ENCODE measurements at regions not wholly inside any gene's neighbourhood (a gene's known extent, or its start where the extent isn't known, plus 50 kb on each side); places are given as distances from the start of the nearest gene placed in this dataset.
"Not testable (repeated sequence)": the region's sequence is repeated elsewhere in the genome, so short reads cannot be mapped to it uniquely, and the experiment has no call there.

DNA sequence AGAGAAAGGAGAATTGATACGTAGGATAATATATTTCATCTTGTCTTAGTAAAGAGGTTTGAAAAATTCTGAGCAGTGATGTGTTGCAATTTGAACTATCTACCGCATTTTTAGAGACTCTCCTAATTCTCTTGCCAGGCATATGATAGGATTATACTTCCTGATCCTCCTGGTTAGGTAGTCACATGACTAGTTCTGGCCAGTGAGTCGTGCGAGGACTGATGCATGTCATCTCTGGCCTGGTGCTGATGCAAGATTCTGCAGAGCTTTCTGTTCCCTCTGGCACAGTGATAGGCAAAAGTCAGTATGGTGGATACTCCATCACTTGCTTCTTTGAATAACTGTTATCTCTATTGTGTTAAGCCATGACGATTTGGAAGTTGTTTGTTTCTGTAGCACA is 277.6 kb upstream of the NAALADL2 start:
- H3K9ac ChIP-seq: no peak overlapping the region
- H3K27ac ChIP-seq: no peak overlapping the region
- H3K9me3 ChIP-seq: no peaks in the 10 kb centered on the region
- no peaks in the 10 kb centered on the region for H4K20me1 ChIP-seq
- no peak for TF ChIP-seq Cebpa-rat (IDR thresholded peaks at IDR 0.05)
- H3K36me3 ChIP-seq: no peaks in the 10 kb centered on the region
- H3K27me3 ChIP-seq: no peaks in the 10 kb centered on the region
- no peaks in the 10 kb centered on the region for H3K4me1 ChIP-seq
- H3K4me2 ChIP-seq: no peak overlapping the region
- no peak overlapping the region for H3K4me3 ChIP-seq

DNA sequence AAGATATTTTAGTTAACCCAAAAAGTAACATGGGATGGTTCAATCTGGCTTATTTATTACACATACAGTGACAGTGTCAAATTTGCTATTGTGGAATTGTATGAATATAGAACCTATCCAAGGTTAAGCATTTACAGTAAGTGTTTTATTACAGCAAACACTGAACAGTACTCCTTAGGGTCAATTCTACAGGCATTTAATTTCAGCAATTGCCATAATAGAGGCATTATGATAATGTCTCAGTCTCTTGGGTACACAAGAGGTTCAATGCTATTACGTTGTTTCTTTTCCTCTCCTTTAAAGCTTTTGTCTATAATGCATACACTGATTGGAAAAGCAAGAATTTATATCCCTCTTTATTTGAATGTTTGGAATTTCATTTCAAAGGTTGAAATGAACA is 275.7 kb upstream of the NAALADL2 start:
- H3K9me3 ChIP-seq: no peaks in the 10 kb centered on the region
- no peak overlapping the region for H3K4me2 ChIP-seq
- H3K9ac ChIP-seq: no peak overlapping the region
- no peaks in the 10 kb centered on the region for H3K27me3 ChIP-seq
- no peaks in the 10 kb centered on the region for H4K20me1 ChIP-seq
- no peaks in the 10 kb centered on the region for H3K4me1 ChIP-seq
- no peak overlapping the region for H3K4me3 ChIP-seq
- TF ChIP-seq Cebpa-rat (IDR thresholded peaks at IDR 0.05): no peak
- H3K27ac ChIP-seq: no peak overlapping the region
- no peaks in the 10 kb centered on the region for H3K36me3 ChIP-seq

DNA sequence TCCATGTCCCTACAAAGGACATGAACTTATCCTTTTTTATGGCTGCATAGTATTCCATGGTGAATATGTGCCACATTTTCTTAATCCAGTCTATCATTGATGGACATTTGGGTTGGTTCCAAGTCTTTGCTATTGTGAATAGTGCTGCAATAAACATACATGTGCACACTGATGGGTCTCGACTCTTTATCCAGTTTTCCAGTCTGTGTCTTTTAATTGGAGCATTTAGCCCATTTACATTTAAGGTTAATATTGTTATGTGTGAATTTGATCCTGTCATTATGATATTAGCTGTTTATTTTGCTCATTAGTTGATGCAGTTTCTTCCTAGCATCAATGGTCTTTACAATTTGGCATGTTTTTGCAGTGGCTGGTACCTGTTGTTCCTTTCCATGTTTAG is 272.0 kb upstream of the NAALADL2 start:
- not testable (repeated sequence) for H3K27ac ChIP-seq, H3K36me3 ChIP-seq, H3K27me3 ChIP-seq, H3K9me3 ChIP-seq, H3K4me1 ChIP-seq, H3K4me2 ChIP-seq, H3K9ac ChIP-seq, H4K20me1 ChIP-seq, H3K4me3 ChIP-seq

DNA sequence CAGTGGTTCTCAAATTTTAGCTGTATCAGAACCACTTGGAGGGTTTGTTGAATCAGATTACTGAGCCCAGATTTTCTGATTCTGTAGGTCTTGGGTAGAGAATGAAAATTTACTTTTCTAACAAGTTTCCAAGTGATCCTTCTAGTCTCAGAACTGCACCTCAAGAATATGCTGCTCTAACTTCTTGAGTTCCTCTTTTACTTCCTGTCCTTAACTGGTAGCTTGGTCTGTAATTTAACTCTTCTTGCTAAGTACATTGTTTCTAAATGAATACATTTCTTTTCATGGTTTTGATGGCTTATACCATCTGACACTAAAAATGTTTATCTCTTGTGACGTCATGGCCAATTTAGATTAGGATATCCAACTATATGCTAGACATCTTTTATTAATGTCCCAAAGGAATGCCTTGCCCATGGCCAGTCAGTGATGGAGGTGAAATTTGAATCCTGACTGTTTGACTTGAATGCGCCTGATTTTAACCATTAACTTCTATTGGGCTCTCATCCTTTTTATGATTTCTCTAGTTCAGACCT is 262.6 kb upstream of the NAALADL2 start:
- Histone ChIP-seq H3K27ac (no peak overlapping the region), H3K4me3 (no peak overlapping the region), H4K20me1 (no peaks in the 10 kb centered on the region), H3K9me3 (no peaks in the 10 kb centered on the region), H3K9ac (no peak overlapping the region), H3K4me1 (no peaks in the 10 kb centered on the region), H3K36me3 (no peaks in the 10 kb centered on the region), H3K27me3 (no peaks in the 10 kb centered on the region), H3K4me2 (no peak overlapping the region)
- TF ChIP-seq Cebpa-rat (IDR thresholded peaks at IDR 0.05): no peak

DNA sequence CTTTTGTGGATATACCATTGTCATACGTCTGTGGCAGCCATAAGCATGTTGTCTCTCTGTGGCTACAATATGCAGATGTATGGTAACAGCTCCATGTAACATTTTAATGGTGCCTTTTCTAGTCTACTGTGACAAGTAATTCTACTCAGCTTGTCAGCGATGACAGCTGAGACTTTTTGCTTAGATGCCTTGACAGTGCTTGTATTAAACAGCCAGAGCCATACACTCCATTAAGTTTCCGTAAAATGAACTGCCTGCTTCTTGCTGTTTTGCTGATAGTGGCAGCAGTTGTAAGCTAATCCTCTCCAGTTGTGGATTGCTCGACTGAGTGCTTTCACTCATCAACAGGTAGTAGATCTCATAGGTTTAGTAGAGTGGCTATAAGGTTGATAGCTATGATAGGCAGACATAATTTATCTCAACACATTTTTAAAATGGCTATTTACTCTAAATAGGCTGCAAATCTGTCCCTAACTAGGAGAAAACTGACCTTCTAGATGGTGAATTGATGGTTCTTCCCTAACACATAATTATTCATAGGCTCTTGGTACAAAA is 260.2 kb upstream of the NAALADL2 start:
- Histone ChIP-seq H4K20me1 (no peaks in the 10 kb centered on the region), H3K4me3 (no peak overlapping the region), H3K27me3 (no peaks in the 10 kb centered on the region), H3K36me3 (no peaks in the 10 kb centered on the region), H3K27ac (no peak overlapping the region), H3K9ac (no peak overlapping the region), H3K4me2 (no peak overlapping the region), H3K9me3 (no peaks in the 10 kb centered on the region), H3K4me1 (no peaks in the 10 kb centered on the region)
- no peak for TF ChIP-seq Cebpa-rat (IDR thresholded peaks at IDR 0.05)

DNA sequence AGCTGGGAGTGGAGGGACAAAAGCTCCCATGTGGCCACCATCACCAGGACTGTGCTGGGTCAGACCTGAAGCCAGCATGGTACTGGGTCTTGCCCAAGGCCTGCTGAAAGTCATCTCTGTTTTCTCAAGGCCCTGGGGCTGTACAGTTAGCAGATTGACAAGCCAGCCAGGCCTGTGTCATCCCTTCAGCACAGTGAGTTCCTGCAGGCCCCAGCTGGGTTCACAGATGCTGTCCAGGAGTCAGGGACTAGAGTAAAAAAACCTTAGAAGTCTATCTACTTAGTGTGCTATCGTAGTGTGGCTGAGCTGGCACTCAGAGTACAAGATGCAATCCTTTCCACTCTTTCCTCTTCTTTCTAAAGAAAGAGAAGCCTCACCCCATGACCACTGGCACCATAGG is 246.0 kb upstream of the NAALADL2 start:
- Histone ChIP-seq H3K9ac (no peak overlapping the region), H3K9me3 (no peaks in the 10 kb centered on the region), H3K4me2 (no peak overlapping the region), H4K20me1 (no peaks in the 10 kb centered on the region), H3K4me3 (no peak overlapping the region), H3K27me3 (no peaks in the 10 kb centered on the region), H3K36me3 (no peaks in the 10 kb centered on the region), H3K27ac (no peak overlapping the region), H3K4me1 (peaks cover 13% of the 10 kb centered on the region)
- TF ChIP-seq Cebpa-rat (IDR thresholded peaks at IDR 0.05): no peak

DNA sequence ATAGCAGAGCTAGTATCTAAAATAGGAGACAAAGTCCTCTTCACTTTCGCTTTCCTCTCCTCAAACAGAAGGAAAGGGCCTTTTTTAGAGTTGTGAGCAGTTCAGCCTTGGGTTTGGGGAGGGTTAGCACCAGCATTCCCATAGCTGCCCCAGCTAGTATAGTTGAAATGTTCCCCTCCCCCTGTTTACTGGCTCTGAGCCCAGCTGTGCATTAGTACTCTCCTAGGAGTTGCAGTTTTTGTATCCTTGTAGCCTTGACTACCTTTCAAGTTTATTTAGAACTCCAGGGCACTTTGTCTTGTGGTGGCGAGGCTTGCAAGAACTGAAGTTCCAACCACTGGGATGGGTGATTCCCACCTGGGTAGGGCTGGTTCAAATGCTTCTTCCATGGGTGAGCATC is 245.1 kb upstream of the NAALADL2 start:
- peak overlapping the region; percentile 39 for H3K4me2 ChIP-seq
- H3K36me3 ChIP-seq: no peaks in the 10 kb centered on the region
- TF ChIP-seq Cebpa-rat (IDR thresholded peaks at IDR 0.05): no peak
- no peak overlapping the region for H3K27ac ChIP-seq
- no peak overlapping the region for H3K9ac ChIP-seq
- H3K9me3 ChIP-seq: no peaks in the 10 kb centered on the region
- H3K4me1 ChIP-seq: peaks cover 22% of the 10 kb centered on the region
- H4K20me1 ChIP-seq: no peaks in the 10 kb centered on the region
- no peaks in the 10 kb centered on the region for H3K27me3 ChIP-seq
- no peak overlapping the region for H3K4me3 ChIP-seq

DNA sequence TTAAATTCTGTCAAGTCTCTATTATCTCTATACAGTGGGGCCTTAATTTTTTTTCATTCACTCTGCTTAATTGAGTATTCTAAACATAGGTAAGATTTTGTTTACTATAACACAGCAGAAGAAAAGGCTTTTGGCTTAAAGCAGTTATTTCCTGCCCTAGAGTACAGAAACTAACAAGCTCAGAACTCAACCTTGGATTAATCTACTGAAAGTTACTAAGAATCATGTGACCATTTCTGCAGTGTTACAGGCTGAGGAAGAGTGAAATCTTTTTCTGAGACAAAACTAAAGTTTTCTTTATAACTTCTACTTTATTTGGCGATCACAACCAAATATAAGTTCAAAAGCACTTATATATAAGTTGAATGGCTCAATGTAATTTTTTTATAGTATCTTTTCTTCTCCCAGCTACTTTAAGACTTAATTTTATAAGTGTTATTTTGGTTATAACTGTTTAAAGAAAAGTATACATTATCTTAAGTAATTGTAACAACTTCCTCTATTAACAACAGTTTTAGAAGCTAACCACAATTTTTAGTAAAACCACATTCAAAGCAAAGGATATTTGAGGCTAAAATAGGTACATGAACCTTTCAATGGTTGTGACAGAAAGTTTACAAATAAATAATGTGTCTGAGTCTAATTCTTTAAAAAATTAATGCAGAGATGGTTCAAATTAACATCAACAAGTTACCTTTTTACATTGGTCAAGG is 240.6 kb upstream of the NAALADL2 start:
- Histone ChIP-seq H3K4me3 (no peak overlapping the region), H3K36me3 (no peaks in the 10 kb centered on the region), H3K4me2 (peak overlapping the region; percentile 38), H3K27me3 (no peaks in the 10 kb centered on the region), H3K4me1 (peaks cover 30% of the 10 kb centered on the region), H3K9ac (no peak overlapping the region), H4K20me1 (no peaks in the 10 kb centered on the region), H3K27ac (no peak overlapping the region), H3K9me3 (no peaks in the 10 kb centered on the region)
- TF ChIP-seq Cebpa-rat (IDR thresholded peaks at IDR 0.05): no peak

DNA sequence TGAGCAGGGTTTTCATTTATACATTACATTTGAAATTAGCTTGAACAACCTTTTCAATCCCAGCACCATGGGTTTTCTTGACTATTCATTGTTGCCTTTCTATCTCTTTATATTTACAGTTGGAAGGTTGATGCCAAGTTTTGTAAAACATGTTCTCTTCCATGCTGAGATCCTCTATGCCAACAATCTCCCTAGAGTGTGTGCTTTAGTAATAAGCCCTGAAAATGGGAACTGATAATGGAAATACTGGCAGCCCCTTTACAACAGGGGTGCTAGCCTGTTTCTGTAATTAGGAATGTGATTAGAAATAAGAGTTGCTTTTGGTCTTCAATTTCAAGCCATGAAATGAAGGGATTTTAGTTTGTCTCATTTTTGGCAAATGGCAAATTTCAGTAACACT is 239.9 kb upstream of the NAALADL2 start:
- TF ChIP-seq Cebpa-rat (IDR thresholded peaks at IDR 0.05): no peak
- no peaks in the 10 kb centered on the region for H4K20me1 ChIP-seq
- no peak overlapping the region for H3K27ac ChIP-seq

DNA sequence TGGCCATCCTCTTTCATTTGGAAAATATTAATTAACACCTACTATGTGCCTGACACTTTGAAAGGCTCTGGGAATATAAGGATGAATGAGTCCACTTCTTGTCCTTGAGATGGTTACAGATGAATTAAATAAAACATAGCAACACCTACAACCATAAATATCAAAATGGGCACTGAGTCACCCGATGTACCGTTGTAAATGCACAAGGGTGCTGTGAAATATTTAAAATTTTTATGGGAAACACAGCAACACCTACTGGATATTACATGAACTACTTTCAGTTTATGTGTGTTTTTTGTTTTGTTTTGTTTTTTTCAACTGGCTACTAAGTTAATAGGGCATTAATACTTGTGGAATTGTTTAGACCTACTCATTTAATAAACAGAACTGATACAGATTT is 239.0 kb upstream of the NAALADL2 start:
- H3K4me1 ChIP-seq: peaks cover 21% of the 10 kb centered on the region
- no peak overlapping the region for H3K4me2 ChIP-seq
- H3K4me3 ChIP-seq: no peak overlapping the region
- H3K27ac ChIP-seq: no peak overlapping the region
- H3K36me3 ChIP-seq: no peaks in the 10 kb centered on the region
- H4K20me1 ChIP-seq: no peaks in the 10 kb centered on the region
- H3K9ac ChIP-seq: no peak overlapping the region
- no peak for TF ChIP-seq Cebpa-rat (IDR thresholded peaks at IDR 0.05)
- no peaks in the 10 kb centered on the region for H3K27me3 ChIP-seq
- H3K9me3 ChIP-seq: no peaks in the 10 kb centered on the region

More for the DNA sequence above, 239.9 kb upstream of the NAALADL2 start:
- H3K36me3 ChIP-seq: no peaks in the 10 kb centered on the region
- peak overlapping the region; percentile 38; the same call in 1 of the 2 replicates for H3K4me2 ChIP-seq
- H3K27me3 ChIP-seq: no peaks in the 10 kb centered on the region
- no peak overlapping the region for H3K9ac ChIP-seq
- H3K4me3 ChIP-seq: no peak overlapping the region
- no peaks in the 10 kb centered on the region for H3K9me3 ChIP-seq
- H3K4me1 ChIP-seq: peaks cover 23% of the 10 kb centered on the region

Measured in BLaER1 (cell line).